ENCODE measurements at regions not wholly inside any gene's neighbourhood (a gene's known extent, or its start where the extent isn't known, plus 50 kb on each side); places are given as distances from the start of the nearest gene placed in this dataset.

- no peak overlapping the region for H3K4me3 ChIP-seq
- no peaks in the 10 kb centered on the region for H3K36me3 ChIP-seq
- no peak for TF ChIP-seq CTCF (IDR thresholded peaks at IDR 0.05)
- DNase-seq: no peak
- intact Hi-C loops (cut with DNase I; ENCODE audit: low total_unique reads): no loop called here
- H3K4me1 ChIP-seq: peaks cover 0 to 17% (median 4%) of the 10 kb centered on the region in 4 donors
- no peaks in the 10 kb centered on the region for H3K27me3 ChIP-seq
- H3K9me3 ChIP-seq: peaks cover 0 to 14% (median 9%) of the 10 kb centered on the region in 3 donors
- H3K27ac ChIP-seq: no peak overlapping the region
Measured at GRCh38 chr3:150076443-150076842, 105.7 kb upstream of the PFN2 start.

GRCh38 chr3:150075417-150075865 lies 104.7 kb upstream of the PFN2 start:
- Histone ChIP-seq H3K36me3 (no peaks in the 10 kb centered on the region), H3K9me3 (peaks cover 0 to 14% (median 9%) of the 10 kb centered on the region in 3 donors), H3K4me1 (peaks cover 0 to 17% (median 4%) of the 10 kb centered on the region in 4 donors), H3K27ac (no peak overlapping the region), H3K27me3 (no peaks in the 10 kb centered on the region), H3K4me3 (no peak overlapping the region)
- intact Hi-C loops (cut with DNase I; ENCODE audit: low total_unique reads): no loop called here
- TF ChIP-seq CTCF (IDR thresholded peaks at IDR 0.05): no peak
- DNase-seq: no peak

- H3K4me3 ChIP-seq: no peak overlapping the region
- H3K9me3 ChIP-seq: peaks cover 0 to 14% (median 9%) of the 10 kb centered on the region in 3 donors
- intact Hi-C loops (cut with DNase I; ENCODE audit: low total_unique reads): no loop called here
- no peaks in the 10 kb centered on the region for H3K27me3 ChIP-seq
- TF ChIP-seq CTCF (IDR thresholded peaks at IDR 0.05): no peak
- H3K27ac ChIP-seq: no peak overlapping the region
- peaks cover 0 to 14% (median 3%) of the 10 kb centered on the region in 4 donors for H3K4me1 ChIP-seq
- no peaks in the 10 kb centered on the region for H3K36me3 ChIP-seq
- DNase-seq: no peak
Measured at GRCh38 chr3:150074697-150075416, 104.2 kb upstream of the PFN2 start.

- no peak overlapping the region for H3K27ac ChIP-seq
- TF ChIP-seq CTCF (IDR thresholded peaks at IDR 0.05): no peak
- intact Hi-C loops (cut with DNase I; ENCODE audit: low total_unique reads): no loop called here
- peaks cover 0 to 14% (median 9%) of the 10 kb centered on the region in 3 donors for H3K9me3 ChIP-seq
- H3K36me3 ChIP-seq: no peaks in the 10 kb centered on the region
- no peaks in the 10 kb centered on the region for H3K27me3 ChIP-seq
- no peak overlapping the region for H3K4me3 ChIP-seq
- DNase-seq: no peak
- peaks cover 0 to 8% (median 2%) of the 10 kb centered on the region in 4 donors for H3K4me1 ChIP-seq
Measured at GRCh38 chr3:150074277-150074676, 103.6 kb upstream of the PFN2 start.

GRCh38 chr3:150073513-150073912 lies 102.8 kb upstream of the PFN2 start:
- Histone ChIP-seq H3K27ac (no peak overlapping the region), H3K36me3 (no peaks in the 10 kb centered on the region), H3K27me3 (no peaks in the 10 kb centered on the region), H3K4me3 (no peak overlapping the region), H3K4me1 (peaks cover 0 to under 1% (median 0%) of the 10 kb centered on the region in 4 donors), H3K9me3 (peaks cover 0 to 14% (median 9%) of the 10 kb centered on the region in 3 donors)
- no peak for DNase-seq
- TF ChIP-seq CTCF (IDR thresholded peaks at IDR 0.05): no peak
- intact Hi-C loops (cut with DNase I; ENCODE audit: low total_unique reads): no loop called here
